Neural cell (in vitro differentiated cells): ENCODE measurements at regions not wholly inside any gene's neighbourhood (a gene's known extent, or its start where the extent isn't known, plus 50 kb on each side); places are given as distances from the start of the nearest gene placed in this dataset.

ENCODE experiments used
- H2AFZ ChIP-seq: fragments of 200-600, 300-800 bp; sonication (generic), shearing (Covaris generic); 2 replicates; pipeline ENCODE4 v1.6.0; 2014; ENCODE audit warnings: low read depth, mild to moderate bottlenecking, antibody characterized with exemption, low read length, moderate library complexity
- H3F3A ChIP-seq: fragments of 200-600 bp; shearing (Covaris generic); 2 replicates; pipeline ENCODE4 v1.6.1; 2016; ENCODE audit warnings: mild to moderate bottlenecking, moderate library complexity, mixed read lengths, antibody characterized with exemption, low read length; ENCODE audit not compliant: insufficient read depth, poor library complexity, severe bottlenecking
- H3K27ac ChIP-seq: fragments of 200-600, 300-800 bp; sonication (generic), shearing (Covaris generic); 2 replicates; pipeline ENCODE4 v1.5.1; 2014; ENCODE audit warnings: mild to moderate bottlenecking, low read length, moderate library complexity
- H3K27me3 ChIP-seq: fragments of 300-800, 200-600 bp; sonication (generic), shearing (Covaris generic); 2 replicates; pipeline ENCODE4 v1.6.0; 2014; ENCODE audit warnings: mild to moderate bottlenecking, low read depth, low read length, moderate library complexity; ENCODE audit not compliant: insufficient read depth
- H3K36me3 ChIP-seq: fragments of 300-800, 200-600 bp; sonication (generic), shearing (Covaris generic); 2 replicates; pipeline ENCODE4 v1.5.1; 2014; ENCODE audit warnings: mild to moderate bottlenecking, antibody characterized with exemption, low read length, moderate library complexity; ENCODE audit not compliant: insufficient read depth
- H3K4me2 ChIP-seq: fragments of 300-800, 200-600 bp; sonication (generic), shearing (Covaris generic); 2 replicates; pipeline ENCODE4 v1.6.0; 2014; ENCODE audit warnings: mild to moderate bottlenecking, low read length
- H3K4me3 ChIP-seq: fragments of 300-800, 200-600 bp; sonication (generic), shearing (Covaris generic); 2 replicates; pipeline ENCODE4 v1.5.1; 2014; ENCODE audit warnings: mild to moderate bottlenecking, low read length, moderate library complexity
- H3K79me2 ChIP-seq: fragments of 200-600 bp; shearing (Covaris generic); replicated peaks from 2 replicates; pipeline ENCODE4 v1.6.0; 2014; ENCODE audit warnings: mild to moderate bottlenecking, low read length, moderate library complexity; ENCODE audit not compliant: insufficient read depth
- H3K9ac ChIP-seq: fragments of 300-800, 200-600 bp; sonication (generic), shearing (Covaris generic); 2 replicates; pipeline ENCODE4 v1.6.1; 2016; ENCODE audit warnings: mild to moderate bottlenecking, low read length, mixed read lengths
- H3K9me2 ChIP-seq: fragments of 200-600 bp; shearing (Covaris generic); 2 replicates; pipeline ENCODE4 v1.6.1; 2016; ENCODE audit warnings: mild to moderate bottlenecking, low read length, mixed read lengths; ENCODE audit not compliant: insufficient read depth
- H3K9me3 ChIP-seq: fragments of 200-600, 300-800 bp; sonication (generic), shearing (Covaris generic); 2 replicates; pipeline ENCODE4 v1.6.1; 2016; ENCODE audit warnings: mild to moderate bottlenecking, mixed run types, low read length, moderate library complexity, mixed read lengths
- H4K20me1 ChIP-seq: fragments of 200-600 bp; shearing (Covaris generic); 2 replicates; pipeline ENCODE4 v1.6.1; 2016; ENCODE audit warnings: mild to moderate bottlenecking, mixed run types; ENCODE audit not compliant: insufficient read depth
- EP300 ChIP-seq: fragments of 450-650 bp; conservative IDR thresholded peaks from 2 replicates; pipeline ENCODE4 v1.6.1; 2014; ENCODE audit warnings: antibody characterized with exemption, mild to moderate bottlenecking, moderate library complexity; ENCODE audit not compliant: poor library complexity, severe bottlenecking
- EZH2 ChIP-seq: fragments of 200-600, 300-800 bp; shearing (Covaris generic), sonication (generic); IDR thresholded peaks from 2 replicates; pipeline ENCODE4 v1.6.1; 2014; ENCODE audit warnings: antibody characterized with exemption, low read length, borderline replicate concordance, mild to moderate bottlenecking; ENCODE audit not compliant: insufficient read depth, poor library complexity, severe bottlenecking
- MXI1 ChIP-seq: fragments of 450-650 bp; conservative IDR thresholded peaks from 2 replicates; pipeline ENCODE4 v1.6.1; 2014; ENCODE audit warnings: antibody characterized with exemption, mild to moderate bottlenecking; ENCODE audit not compliant: poor library complexity, severe bottlenecking
- POLR2AphosphoS5 ChIP-seq: IDR thresholded peaks from 2 replicates; pipeline ENCODE4 v1.6.1; 2012
- RAD21 ChIP-seq: fragments of 450-650 bp; conservative IDR thresholded peaks from 2 replicates; pipeline ENCODE4 v1.6.1; 2014; ENCODE audit warnings: antibody characterized with exemption, mild to moderate bottlenecking, moderate library complexity
- SMC3 ChIP-seq: fragments of 450-650 bp; conservative IDR thresholded peaks from 2 replicates; pipeline ENCODE4 v1.6.1; 2014; ENCODE audit warnings: antibody characterized with exemption, mild to moderate bottlenecking, moderate library complexity; ENCODE audit not compliant: poor library complexity
- TAF1 ChIP-seq: IDR thresholded peaks from 2 replicates; pipeline ENCODE4 v1.6.1; 2012; ENCODE audit warnings: low read depth
- TF ChIP-seq, protein P1 (sequence below): IDR thresholded peaks from 2 replicates; pipeline ENCODE4 v1.6.1; 2012; ENCODE audit warnings: borderline replicate concordance

DNA sequence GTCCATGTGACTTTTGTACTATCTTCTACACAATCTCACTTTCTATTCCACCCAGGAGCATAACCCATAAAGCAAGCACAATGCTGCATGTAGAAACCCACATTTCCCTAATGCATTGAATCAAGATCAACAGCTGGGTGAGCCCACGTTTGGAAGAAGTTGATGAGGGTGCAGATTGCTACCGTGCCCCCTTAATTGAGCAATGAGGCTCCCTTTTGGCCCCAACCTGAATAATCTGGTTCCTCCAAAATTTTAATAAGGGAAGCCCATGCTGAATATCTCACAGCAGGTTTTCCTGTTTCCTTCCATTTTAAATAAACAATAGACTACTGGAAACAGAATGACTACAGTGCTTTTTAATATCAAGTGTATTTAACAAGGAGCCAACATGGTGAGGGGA, 403.6 kb upstream of the SGCG start:
- Histone ChIP-seq H3F3A (no peaks in the 10 kb centered on the region), H4K20me1 (no peaks in the 10 kb centered on the region), H3K4me2 (no peak overlapping the region), H3K27ac (no peak overlapping the region), H3K79me2 (no peaks in the 10 kb centered on the region), H3K27me3 (no peaks in the 10 kb centered on the region), H3K9me3 (no peaks in the 10 kb centered on the region), H3K36me3 (no peaks in the 10 kb centered on the region), H2AFZ (no peak overlapping the region), H3K9me2 (no peaks in the 10 kb centered on the region), H3K4me3 (no peak overlapping the region), H3K9ac (no peak overlapping the region)
- TF ChIP-seq EP300 (no peak), EZH2 (no peak), SMC3 (no peak)

- TF ChIP-seq POLR2AphosphoS5 (no peak), SMC3 (no peak), RAD21 (no peak), TAF1 (no peak), EP300 (no peak)
- TF ChIP-seq, protein P1, sequence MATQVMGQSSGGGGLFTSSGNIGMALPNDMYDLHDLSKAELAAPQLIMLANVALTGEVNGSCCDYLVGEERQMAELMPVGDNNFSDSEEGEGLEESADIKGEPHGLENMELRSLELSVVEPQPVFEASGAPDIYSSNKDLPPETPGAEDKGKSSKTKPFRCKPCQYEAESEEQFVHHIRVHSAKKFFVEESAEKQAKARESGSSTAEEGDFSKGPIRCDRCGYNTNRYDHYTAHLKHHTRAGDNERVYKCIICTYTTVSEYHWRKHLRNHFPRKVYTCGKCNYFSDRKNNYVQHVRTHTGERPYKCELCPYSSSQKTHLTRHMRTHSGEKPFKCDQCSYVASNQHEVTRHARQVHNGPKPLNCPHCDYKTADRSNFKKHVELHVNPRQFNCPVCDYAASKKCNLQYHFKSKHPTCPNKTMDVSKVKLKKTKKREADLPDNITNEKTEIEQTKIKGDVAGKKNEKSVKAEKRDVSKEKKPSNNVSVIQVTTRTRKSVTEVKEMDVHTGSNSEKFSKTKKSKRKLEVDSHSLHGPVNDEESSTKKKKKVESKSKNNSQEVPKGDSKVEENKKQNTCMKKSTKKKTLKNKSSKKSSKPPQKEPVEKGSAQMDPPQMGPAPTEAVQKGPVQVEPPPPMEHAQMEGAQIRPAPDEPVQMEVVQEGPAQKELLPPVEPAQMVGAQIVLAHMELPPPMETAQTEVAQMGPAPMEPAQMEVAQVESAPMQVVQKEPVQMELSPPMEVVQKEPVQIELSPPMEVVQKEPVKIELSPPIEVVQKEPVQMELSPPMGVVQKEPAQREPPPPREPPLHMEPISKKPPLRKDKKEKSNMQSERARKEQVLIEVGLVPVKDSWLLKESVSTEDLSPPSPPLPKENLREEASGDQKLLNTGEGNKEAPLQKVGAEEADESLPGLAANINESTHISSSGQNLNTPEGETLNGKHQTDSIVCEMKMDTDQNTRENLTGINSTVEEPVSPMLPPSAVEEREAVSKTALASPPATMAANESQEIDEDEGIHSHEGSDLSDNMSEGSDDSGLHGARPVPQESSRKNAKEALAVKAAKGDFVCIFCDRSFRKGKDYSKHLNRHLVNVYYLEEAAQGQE = no peak
- Histone ChIP-seq H3K9me2 (no peaks in the 10 kb centered on the region), H3K27ac (no peak overlapping the region), H3K27me3 (no peaks in the 10 kb centered on the region), H3K4me3 (no peak overlapping the region), H3K36me3 (no peaks in the 10 kb centered on the region), H4K20me1 (no peaks in the 10 kb centered on the region), H3F3A (no peaks in the 10 kb centered on the region), H2AFZ (no peak overlapping the region), H3K4me2 (no peak overlapping the region), H3K9me3 (no peaks in the 10 kb centered on the region), H3K79me2 (no peaks in the 10 kb centered on the region), H3K9ac (no peak overlapping the region)
Measured at GRCh38 chr13:22789027-22789593, 391.7 kb upstream of the SGCG start.

DNA sequence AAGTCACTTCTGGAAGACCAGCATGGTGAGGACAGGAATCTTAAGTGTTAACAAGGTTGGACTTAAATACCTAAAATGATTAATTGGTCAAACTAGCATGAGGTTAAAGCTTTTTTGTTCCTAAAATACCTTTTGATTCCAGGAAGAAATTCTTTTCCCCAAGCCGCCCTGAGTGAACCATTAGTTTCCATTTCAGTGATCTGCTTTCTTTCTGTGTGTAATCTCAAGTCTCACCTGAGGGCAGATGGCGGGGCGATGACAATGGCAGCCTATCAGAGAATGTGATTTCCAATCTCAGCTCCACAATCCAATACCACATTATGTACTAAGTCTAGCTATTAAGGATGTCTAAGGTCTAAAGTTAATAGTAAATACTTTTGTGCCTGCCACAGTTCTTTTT, 390.9 kb upstream of the SGCG start:
- H3K36me3 ChIP-seq = no peaks in the 10 kb centered on the region
- no peak overlapping the region for H3K27ac ChIP-seq
- no peak overlapping the region for H3K9ac ChIP-seq
- H3K79me2 ChIP-seq = no peaks in the 10 kb centered on the region
- no peaks in the 10 kb centered on the region for H3K9me3 ChIP-seq
- H3K4me3 ChIP-seq = no peak overlapping the region
- H3F3A ChIP-seq = no peaks in the 10 kb centered on the region
- H2AFZ ChIP-seq = no peak overlapping the region
- no peak overlapping the region for H3K4me2 ChIP-seq
- no peaks in the 10 kb centered on the region for H3K9me2 ChIP-seq
- H3K27me3 ChIP-seq = no peaks in the 10 kb centered on the region
- TF ChIP-seq POLR2AphosphoS5 = no peak
- TF ChIP-seq, protein P1 = no peak
- no peak for TF ChIP-seq MXI1
- TF ChIP-seq TAF1 = no peak
- no peak for TF ChIP-seq EP300
- TF ChIP-seq EZH2 = no peak
- TF ChIP-seq RAD21 = no peak
- H4K20me1 ChIP-seq = no peaks in the 10 kb centered on the region
